ENCODE measurements at regions not wholly inside any gene's neighbourhood (a gene's known extent, or its start where the extent isn't known, plus 50 kb on each side); places are given as distances from the start of the nearest gene placed in this dataset.

- no peak for TF ChIP-seq CTCF (IDR thresholded peaks at IDR 0.05)
- no peak for TF ChIP-seq POLR2A (IDR thresholded peaks at IDR 0.05)
Measured at GRCh38 chr5:115430374-115430773, 114.2 kb downstream of the FEM1C start.
